GM18502 (cell line): ENCODE measurements at regions not wholly inside any gene's neighbourhood (a gene's known extent, or its start where the extent isn't known, plus 50 kb on each side); places are given as distances from the start of the nearest gene placed in this dataset.

Experiments
- ATAC-seq: cut with Tn5 transposase; IDR thresholded peaks from one replicate; pipeline ENCODE4 v1.9.1; 2021; ENCODE audit warnings: mild to moderate bottlenecking; ENCODE audit not compliant: unreplicated experiment, poor library complexity

GRCh38 chr16:5709889-5710288, 612.3 kb upstream of the EEF2KMT start:
- no peak for ATAC-seq

GRCh38 chr16:5706211-5706610, 608.6 kb upstream of the EEF2KMT start:
- no peak for ATAC-seq

DNA sequence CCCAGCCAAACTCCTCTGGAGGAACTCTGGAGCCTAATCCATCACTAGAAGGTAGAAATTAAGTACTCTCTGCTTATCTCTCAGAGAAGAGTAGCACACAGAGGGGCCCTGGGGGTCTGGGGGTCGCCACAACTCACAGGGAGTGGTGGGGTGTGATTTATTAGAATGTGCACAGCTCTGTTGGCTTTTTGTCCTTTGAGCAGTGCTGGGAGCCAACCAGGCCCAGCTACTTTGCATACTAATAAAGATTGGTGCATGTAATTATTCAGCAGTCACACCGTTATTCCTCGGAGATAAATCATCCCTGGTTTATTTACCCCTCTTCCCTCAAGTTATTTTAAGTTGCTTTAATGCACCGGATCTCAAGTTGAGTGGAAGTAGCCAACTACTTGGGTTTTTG, 606.7 kb upstream of the EEF2KMT start:
- no peak for ATAC-seq

DNA sequence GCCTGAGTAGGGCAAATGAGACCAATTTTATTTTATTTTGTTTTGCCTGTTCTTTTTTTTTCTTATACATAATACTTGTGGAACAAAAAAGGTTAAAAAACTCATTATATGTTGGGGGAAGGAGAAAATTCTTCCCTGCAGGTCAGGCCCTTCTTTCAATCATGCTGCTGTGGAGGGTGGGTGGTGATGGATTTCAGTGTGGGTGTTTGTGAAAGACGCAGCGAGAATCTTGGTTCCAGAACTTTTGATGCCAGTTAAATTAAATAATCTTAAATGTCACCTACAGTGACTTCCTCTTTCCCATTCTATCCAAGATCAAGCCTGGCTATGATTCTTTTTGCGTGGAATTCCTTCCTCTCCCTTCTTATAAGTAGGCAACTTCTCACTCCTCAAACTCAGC, 595.8 kb upstream of the EEF2KMT start:
- ATAC-seq: no peak

- no peak for ATAC-seq
Observed at GRCh38 chr16:5681966-5682365, 584.4 kb upstream of the EEF2KMT start.

- ATAC-seq: no peak
Observed at GRCh38 chr16:5678371-5678770, 580.8 kb upstream of the EEF2KMT start.

GRCh38 chr16:5671421-5671820, 573.8 kb upstream of the EEF2KMT start:
- no peak for ATAC-seq

DNA sequence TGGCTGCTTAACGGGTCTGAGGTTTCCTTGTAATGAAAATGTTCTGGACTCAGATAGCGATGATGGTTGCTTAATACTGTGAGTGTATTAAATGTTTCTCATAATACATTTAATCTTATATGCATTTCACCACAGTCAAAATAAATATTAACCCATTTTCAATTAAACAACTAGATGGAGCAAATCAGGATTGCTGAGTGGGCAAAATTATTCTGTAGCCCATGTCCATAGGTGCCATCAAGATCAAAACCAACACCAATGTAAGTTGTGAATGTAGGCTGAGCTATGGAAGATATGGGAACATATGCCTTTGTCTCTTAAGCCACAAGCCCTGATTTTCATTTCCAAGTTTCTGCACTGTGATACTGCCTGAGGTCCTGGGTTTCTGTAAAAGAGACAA, 572.6 kb upstream of the EEF2KMT start:
- ATAC-seq: no peak

DNA sequence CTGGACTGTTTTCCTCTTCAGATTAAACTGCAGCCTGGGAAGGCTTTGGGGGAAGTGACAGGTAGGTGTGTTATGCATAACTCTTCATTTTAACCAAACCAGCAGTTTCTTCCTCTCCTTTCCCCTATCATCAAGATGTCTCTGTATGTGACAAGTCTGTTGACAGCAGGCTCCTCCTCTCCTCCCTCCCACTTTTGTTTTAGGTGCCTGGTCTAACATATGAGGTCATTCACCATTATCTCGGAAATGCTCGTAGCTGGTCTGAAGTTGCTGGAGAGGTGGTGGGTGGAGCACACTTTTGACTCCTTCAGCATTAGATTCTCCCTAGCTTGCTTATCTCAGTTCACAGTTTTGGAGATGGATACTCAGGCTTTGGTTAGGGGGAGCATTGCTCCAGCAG, 571.0 kb upstream of the EEF2KMT start:
- no peak for ATAC-seq

GRCh38 chr16:5665834-5666233, 568.2 kb upstream of the EEF2KMT start:
- ATAC-seq: no peak

DNA sequence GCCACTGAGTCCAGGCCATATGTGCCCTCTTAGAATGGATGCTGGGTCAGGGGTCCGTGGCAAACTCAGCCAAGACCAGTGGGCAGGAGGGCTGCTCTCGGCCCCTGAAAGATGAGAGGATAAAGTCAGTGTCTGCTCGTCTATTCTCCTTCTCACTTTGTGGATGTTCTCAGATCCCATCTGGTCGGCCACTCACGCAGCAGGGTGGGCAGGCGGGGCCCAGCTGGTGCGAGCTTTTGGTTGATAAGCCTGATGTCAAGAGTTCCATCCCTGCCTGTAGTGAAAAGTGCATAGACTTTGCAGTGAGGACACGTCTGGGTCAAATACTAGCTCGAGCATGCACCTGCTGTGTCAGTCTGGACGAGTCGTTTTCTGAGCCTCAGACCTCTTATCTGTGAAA, 556.2 kb upstream of the EEF2KMT start:
- ATAC-seq: no peak

- no peak for ATAC-seq
Observed at GRCh38 chr16:5653041-5653440, 555.4 kb upstream of the EEF2KMT start.

DNA sequence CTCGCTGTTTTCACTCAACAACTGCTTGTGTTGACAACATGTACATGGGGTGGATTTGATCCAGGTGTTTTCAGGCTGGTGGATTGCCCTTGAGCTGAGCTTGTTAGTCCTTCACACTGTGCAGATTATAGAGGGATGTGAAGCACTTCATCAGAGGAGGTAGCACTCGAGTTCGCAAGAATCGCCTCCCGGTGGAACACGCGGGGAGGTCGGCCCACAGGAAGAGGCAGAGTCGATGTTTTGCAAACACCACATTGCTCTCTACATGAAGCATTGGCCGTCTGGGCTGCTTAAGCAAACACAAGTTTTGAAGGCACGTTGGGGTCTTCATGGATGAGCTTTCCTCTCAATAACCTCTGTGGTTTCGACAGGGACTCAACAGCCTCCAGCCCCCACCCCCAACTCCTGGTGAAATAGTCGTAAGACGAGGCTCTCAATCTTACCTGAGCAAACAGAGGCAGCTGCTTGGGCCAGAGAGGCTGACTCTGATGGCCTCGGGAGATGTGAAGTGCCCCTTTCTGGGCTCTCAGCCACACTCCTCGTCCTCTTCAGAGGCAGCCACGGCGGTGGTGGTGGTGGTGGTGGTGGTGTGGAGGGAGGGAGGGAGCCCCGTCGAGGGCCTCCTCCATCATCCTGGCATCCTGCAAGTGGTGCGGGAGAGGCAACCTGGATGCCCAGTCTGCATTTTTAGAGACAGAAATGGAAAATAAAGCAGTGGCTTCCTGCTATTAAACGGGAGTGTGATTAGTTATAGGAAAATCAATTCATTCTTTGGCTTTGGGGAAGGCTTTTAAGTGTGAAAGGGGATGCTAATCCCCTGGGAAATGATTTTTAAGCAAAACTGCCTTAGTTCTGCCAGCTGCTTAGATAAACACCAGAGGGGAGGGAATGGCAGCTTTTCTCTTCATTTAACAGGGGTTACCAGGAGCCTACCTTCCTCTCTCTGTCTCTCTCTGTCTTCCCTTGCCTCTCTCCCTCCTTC, 552.5 kb upstream of the EEF2KMT start:
- ATAC-seq: no peak

DNA sequence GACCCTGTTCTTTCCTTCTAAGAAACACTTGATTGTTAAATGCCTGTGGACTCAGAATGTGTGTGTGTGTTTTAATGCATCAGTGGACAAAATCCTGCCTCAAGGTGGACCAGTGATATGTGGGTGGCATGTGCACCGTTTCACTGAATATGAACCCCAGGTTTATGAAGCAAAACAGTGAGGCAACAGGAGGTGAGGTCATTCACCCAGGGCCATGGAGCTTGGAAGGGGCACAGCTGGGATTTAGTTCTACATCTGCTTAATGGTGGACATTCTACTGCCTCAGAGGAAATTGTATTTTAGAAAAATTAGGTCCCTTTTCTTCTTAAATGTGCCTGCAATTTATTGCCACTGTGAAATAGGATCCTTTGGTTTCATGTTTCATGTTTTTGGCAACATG, 549.5 kb upstream of the EEF2KMT start:
- ATAC-seq: no peak

DNA sequence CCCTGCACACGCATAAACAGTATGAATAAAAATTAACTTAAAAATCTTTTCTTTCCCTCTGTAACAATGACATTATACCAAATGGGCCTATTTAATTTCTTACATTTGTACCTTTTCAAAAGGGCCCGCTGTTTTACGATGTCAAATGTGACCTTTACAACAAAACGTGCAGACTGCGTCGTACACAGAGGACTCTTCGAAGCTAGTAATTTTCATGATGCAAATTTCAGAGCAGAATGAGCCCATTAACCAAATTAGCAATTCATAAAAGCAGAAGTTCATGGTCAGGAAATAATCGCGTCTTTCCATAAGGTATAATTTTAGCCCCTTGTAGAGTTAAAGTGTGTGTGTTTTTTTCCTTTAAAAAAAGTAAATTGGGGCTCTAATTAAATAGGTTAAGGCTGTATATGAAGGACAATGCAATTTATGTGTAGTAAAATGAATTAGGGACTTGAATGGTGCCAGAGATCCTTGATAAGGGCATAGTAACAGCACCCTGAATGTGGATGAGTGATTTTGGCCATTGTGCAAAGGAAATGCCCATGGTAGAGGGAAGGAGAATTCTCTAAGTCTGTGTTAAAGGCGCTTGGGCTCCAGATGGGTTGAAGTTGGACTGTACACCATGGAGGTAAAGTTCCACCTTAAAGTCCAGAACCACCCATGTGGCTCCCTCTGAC, 546.4 kb upstream of the EEF2KMT start:
- ATAC-seq: no peak

GRCh38 chr16:5642436-5642835, 544.8 kb upstream of the EEF2KMT start:
- ATAC-seq: no peak

DNA sequence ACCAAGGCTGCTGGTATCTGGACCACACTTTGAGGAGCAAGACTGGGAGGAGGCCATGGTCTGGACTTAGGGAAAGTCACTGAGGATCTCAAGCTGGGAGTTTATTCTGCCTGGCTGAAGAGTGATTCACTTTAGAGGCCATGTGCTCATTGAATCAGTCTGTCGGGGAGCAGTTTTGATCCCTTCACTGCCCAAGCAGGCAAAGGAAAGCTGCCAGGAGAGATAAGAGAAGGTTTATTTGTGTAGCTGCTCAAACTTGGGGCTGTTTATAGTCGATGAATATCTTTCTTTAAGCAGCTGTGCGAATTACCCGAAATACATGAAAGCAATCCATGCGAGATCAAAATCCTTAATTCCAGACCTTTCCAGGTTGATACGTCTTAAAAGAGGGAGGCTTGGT, 544.4 kb upstream of the EEF2KMT start:
- no peak for ATAC-seq

GRCh38 chr16:5640883-5641282, 543.3 kb upstream of the EEF2KMT start:
- ATAC-seq: no peak

- no peak for ATAC-seq
Observed at GRCh38 chr16:5639531-5639930, 541.9 kb upstream of the EEF2KMT start.

- ATAC-seq: no peak
Observed at GRCh38 chr16:5635331-5635730, 537.7 kb upstream of the EEF2KMT start.

DNA sequence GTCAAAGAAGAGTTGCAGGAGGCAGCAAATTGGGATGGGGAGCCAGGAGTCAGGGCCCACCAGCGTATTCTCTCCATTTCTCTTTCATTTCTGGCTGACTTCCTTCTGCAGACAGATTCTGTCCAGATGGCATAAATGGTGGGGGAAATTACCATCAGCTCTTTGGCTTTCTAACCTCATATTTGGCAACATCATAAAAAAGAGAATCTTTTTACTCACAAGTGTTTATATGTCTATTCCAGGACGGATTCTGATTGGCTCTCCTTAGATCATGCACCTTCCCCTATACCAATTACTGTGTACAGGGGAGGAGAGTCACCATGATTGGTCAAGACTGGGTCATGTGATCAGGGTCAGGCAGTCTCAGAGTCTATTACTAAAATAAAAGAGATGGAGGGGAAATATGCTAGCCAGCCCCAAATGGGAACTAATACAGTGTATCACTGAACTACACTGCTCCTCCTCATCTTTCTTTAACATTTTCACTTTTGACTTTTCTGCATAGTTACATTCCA, 537.1 kb upstream of the EEF2KMT start:
- no peak for ATAC-seq
